GM21529 (cell line): ENCODE measurements at regions not wholly inside any gene's neighbourhood (a gene's known extent, or its start where the extent isn't known, plus 50 kb on each side); places are given as distances from the start of the nearest gene placed in this dataset.

ENCODE experiments used
- ATAC-seq: cut with Tn5 transposase; IDR thresholded peaks from one replicate; pipeline ENCODE4 v1.9.1; 2021; ENCODE audit not compliant: unreplicated experiment

DNA sequence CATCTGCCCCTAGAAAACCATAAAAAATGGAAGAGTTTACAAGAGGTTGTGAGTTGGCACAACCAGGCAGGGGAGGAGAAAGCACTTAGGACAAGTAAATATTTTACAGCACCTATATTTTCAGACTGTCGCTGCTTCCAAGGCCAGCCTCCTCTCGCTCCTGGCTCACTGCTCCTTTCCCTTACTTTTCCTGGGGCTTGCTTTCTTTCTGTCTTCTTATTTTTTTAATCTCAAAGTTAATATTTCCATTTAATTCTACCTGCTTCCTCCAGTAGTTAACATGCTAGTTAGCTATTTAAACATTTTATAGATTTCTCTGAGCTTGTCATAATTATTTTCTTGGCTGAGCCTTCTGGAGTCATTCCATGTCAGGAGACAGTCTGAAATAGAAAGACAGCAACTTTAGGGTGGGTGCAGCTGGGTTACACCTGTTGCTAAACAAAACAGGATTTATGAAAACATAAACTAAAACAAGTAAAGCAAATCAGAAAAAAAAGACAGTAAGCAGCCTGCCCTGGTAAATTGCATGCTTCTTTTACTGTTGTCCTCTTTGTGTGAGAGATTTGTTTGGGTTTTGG, 330.1 kb downstream of the DLEU7 start:
- no peak for ATAC-seq

DNA sequence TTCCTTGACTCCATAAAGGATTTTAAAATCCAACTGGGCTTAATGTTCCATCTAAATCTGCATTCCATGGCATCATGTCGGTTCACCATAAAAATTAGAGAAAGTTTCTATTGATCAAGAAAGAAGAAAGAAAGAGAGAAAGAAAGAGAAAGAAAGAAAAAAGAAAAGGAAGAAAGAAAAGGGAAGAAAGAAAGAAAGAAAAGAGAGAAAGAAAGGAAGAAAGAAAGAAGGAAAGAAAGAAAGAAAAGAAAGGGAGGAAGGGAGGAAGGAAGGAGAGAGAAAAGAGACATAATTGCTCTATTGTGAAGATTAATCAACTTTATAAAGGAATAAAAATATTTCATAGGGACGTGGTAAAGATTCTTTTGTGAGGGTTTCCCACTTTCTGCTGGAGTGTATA, 329.2 kb downstream of the DLEU7 start:
- ATAC-seq = no peak

DNA sequence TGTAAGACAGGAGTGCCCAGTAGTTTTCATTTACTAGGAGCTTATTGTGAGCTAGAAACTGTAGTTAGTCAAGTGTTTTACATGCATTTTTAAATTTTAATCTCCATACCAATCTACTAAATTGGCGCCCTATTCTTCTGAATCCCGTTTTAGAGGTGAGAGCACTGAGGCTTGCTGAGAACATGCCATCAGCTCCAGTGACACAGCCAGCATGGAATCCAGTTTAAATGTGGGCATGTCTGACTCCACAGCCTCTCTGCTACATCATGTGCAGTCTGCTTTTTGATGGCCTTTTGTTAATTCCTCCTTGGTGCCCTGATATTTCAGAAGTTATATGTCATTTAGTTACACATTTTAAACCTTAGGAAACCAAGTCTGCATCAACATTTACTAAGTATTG, 325.4 kb downstream of the DLEU7 start:
- no peak for ATAC-seq

DNA sequence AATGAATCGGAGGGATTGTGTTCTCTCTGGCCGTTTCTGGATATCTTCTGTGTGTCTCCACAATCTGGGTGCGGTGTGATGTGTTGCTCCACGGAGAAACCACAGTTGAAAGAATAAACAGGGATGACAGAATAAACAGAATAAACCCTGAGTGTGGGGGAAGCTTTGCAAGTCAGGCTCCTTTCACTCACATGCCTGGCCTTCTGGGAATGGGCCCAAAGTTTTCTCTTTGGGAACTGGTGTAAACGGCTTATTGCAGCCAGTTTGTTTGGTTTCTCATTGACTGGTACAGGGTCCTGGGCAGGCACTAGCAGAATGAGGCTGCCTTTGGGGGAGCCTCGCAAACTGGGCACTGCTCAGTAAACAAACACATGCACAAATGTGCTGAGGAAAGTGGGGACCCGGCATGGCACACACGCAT, 324.7 kb downstream of the DLEU7 start:
- ATAC-seq = no peak

DNA sequence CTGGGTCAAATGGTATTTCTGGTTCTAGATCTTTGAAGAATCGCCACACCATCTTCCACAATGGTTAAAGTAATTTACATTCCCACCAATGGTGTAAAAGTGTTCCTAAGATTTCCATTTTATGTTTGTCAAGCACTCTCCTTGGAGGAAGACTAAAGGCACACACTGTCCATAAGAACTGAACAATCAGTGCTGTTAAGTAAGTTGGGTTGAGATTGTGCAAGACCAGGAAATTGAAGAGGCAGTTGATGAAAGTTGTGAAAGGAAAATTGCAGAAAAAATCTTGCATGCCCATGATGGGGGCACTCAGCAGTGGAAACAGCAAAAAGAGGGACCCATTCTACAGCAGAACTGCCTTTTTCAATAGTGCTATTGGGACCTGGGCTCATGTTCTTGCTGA, 323.6 kb downstream of the DLEU7 start:
- no peak for ATAC-seq

DNA sequence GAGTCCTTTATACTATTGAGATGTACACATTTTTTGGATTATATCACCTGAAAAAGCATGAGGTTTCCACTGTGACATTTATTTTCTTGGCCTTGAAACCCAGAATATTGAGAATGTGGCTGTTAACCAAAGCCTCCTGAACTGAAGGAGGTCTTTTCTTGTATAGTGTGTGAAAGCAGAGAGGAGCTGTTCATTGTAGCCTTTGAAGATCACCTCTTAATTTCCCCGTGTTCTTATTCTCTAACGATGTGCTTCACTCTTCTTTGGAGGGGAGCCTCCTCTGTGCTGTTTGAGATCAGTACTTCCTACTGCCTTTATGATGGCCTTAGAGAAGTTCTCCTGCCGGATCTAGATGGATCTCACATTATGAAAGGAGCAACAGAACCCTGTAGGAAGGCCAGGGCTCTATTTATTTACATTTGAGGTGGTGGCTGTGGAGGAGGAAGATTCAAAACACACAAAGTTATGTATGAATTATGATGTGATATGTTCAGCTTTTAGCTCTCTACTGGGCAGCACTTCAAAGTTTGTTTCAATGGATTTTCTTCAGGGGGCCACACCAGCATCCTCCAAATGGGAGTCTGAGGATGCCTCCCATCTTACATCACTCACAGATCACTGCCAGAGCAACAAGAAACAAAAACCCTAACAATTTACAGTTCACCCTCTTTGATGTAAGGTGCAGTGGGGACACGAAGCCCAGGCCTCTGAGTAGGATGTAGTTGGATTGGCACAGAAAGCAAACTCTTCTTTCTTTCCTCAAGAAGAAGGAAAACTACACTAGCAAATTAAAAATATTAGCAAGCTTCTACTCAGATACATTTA, 322.3 kb downstream of the DLEU7 start:
- ATAC-seq = no peak

DNA sequence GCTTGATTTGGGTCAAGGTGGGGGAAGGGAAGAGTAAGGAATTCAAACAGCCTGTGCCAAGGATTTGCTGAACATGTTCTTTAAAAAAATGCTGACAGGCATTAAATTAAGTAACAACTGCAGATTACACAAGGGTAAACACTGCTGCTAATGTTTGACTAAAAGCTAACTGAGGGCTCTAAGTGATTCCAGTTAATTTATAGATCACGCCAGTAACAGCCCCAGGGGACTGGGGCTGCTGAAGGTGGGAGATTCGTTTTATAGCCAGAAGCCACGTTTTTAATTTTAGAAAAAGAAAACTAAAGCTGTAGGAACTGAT, 321.7 kb downstream of the DLEU7 start:
- ATAC-seq = no peak

DNA sequence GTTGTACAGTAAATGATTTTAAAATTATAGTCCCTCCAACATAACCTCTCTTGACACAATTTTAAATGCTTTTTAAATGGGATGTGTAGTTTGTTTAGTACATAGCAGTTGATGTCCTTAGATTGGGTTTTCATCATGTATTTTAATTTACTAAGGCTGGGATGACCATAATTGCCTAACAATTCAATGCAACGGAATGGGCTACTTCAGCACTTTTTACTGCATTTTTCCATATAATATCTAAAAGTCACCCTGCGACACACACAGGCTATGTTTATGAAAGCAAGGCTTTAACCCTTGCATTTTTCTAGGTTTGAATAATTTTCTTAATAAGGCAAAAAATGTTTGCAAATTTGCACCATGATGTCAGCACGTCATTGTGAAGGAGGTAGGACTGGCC, 321.0 kb downstream of the DLEU7 start:
- ATAC-seq = no peak

DNA sequence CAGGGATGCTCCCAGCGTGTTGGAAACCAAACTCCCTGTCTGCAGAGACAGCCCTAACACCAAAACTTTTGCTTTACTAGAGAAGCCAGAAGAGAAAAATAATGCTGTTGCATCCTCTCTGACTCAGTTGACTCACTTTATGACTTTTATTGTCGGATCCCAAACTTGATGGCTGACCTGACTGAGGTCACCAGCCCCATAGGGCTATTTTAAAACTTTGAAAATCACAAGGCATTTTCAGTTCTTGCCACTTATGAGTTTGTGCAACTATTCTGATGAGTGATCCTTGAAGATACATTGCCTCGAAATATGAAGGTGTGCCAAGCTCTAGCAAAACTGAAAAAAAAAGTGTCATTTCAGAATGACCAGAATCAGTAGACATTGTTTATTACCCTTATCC, 320.2 kb downstream of the DLEU7 start:
- ATAC-seq = no peak

DNA sequence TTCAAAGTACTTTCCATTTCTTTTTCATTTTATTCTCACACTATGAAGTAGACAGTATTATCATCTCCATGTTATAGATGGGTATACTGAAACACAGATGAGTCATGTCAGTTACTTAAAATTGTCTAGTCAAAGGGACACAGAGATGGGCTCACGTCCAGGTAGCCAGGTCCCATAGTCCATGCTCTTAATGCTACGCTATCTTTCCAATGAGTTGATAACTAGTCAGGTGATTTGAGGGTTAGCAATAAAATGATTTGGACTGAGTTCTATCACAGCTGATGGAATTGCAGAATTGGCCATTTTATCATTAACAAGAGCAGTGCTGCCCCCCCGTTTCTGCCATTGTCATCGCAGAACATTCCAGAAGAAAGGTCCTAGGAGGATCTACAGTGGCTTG, 318.9 kb downstream of the DLEU7 start:
- no peak for ATAC-seq

DNA sequence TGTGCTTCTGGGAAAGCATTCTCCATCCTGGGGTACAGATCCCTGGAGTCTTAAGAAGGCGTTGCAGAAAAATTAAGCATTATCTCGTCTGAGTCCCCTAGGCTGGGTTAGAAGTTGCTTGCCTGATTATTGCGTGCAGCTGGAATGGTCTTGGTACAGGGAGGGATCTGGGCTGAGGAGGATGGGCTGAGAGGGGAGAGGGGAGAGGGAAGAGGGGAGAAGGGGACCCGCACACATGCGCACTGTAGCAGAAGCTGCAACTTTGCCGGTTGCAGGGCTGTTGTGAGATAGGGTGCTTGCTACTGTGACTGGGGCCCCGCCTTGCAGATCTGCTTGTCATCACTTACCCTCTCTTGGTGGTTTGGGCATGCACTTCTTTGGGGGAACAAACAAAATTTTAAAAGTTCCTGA, 316.8 kb downstream of the DLEU7 start:
- no peak for ATAC-seq

DNA sequence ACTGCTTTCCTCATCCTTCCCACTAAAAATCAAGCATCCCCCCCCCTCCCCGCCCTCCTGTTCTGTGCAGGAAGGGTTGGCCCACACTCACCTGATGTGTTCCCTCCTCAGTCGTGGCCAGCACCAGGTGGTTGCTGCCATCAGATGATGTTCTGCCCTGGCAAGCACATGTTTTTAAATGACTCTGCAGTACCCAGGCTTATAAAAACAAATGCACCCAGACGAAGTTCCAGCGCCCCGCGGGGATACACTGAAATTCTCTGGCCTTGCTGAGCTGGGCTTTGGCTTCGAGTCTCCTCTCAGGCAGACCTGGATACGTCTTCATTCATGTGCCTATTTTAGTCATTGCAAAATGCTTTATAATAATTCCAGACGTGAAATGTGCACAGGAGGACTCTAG, 316.3 kb downstream of the DLEU7 start:
- ATAC-seq = no peak

DNA sequence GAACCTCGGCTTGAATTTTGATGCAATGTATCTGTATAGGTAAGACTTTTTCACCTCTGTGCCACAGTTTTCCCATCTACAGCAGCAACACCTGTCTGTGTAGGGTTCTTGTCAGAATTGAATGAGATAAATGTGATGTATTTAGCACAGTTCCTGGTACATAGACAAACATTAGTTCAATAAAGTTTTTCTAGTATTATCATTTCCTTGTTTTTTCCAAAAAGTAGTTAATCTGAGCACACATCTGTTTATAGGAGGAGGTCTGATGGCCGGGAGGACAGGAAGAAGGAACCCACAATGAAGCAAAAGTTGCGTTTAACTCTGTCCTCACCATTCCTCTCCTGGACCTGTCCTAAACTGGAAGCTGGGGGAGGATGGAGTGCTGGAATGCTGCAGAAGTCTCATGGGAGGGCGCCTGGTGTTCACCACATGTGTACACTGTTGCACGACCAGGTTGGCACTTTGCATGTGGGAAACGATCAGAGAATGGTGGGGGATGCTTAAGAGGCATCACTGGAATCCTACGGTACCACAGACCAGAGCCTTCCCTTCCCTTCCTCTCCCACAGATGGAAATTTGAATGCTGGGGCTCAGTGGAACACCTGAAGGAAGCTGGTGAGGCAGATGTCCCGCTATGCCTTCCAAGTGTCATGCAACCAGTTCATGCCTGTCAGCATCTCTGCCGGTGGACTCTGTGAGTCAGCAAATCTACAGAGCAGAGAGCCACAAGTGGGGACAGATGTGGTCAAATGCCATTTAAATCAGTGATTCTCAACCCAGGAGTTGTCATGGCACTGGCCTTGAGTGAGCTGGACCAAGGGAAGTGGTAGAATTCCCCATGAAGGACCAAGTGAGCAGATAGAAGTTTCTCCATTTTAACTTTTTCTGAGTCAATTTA, 315.6 kb downstream of the DLEU7 start:
- ATAC-seq = no peak

DNA sequence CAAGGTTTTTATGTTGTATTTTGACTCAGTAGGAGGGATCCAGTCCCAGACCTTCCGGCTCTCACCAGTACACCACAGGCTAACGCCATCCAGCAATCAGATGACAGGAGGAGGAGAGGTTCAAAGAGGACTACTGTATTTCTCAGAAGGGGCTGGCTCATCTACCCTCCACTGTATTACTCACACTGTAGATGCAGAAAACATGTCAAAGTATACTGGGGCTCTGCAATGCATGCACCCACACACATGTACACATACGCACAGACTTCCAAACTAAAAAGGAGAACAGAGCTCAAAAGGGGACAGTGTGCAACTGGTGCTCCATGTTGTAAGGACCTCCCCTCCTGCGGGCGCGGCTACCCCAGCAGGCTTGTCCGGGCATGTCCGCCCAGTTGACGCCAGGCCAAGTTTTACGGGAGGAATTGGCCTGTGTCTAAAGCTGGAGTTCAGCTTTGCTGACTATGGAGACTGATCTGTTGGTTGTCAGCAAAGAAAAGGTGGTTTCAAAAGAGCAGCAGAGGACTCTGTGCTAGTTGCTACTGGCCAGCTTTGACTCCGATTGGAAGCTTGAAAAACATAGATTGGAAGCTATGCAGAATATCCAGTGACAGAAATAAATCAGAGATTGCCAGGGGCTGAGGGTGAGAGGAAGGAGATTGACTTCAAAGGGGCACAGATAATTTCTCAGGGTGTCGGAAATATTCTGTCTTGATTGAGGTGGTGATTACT, 314.2 kb downstream of the DLEU7 start:
- ATAC-seq = no peak

DNA sequence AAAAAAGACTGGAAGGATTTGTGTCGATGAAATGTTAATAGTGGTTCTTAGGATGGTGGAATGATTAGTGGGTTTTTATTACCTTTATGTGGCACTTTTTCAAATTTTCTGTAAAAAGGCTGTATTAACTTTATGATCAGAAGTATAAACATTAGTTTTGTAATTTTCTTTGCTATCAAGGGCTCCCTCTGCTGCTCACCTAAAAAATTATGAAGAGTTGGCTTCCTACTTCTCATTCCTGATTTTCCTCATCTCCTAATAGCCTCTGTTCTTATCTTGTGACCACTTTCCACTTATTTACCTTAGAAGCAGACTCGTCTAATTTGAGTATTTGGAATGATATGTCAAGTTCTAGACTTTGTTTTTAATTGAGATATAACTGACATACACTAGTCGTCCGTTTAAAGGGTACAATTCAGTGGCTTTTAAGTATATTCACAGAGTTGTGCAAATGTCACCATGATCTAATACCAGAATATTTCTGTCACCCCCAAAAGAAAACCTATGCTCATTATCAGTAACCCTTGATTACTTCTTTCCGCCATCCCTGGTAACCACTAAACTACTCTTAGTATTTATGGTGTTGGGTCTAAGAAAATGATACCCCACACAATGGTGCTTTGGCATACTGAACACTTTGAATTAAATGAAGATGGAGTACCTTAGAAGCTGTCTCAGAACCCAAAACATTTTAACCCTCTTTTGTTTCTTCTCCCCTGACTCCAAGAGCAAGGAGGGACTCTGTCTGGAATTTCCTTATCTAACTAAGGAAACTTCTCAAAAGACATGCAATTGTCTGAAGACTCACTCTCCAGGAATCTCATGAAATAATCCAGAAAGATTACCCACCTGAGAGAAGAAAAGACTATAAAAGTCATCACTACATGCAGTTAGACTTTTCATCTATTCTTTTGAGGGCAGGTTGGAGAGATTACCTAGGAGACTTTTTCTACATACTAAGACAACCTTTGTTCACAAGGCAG, 311.3 kb downstream of the DLEU7 start:
- no peak for ATAC-seq

DNA sequence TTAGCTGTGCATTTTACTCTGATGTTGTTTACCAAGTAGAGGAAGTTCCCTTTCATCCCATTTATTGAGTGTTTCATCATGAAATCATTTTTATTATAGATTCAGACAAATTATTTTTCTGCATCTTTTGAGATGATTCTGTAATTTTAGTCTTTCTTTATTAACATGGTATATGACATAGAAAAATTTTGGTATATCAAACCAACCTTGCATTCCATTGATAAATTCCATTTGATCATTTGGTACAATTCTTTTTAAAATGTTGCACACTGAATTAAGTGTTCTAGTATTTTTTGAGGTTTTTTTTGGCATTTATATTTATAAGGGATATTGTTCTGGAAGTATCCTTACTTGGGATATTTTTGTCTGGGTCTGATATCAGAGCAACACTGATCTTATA, 308.4 kb downstream of the DLEU7 start:
- ATAC-seq = no peak

DNA sequence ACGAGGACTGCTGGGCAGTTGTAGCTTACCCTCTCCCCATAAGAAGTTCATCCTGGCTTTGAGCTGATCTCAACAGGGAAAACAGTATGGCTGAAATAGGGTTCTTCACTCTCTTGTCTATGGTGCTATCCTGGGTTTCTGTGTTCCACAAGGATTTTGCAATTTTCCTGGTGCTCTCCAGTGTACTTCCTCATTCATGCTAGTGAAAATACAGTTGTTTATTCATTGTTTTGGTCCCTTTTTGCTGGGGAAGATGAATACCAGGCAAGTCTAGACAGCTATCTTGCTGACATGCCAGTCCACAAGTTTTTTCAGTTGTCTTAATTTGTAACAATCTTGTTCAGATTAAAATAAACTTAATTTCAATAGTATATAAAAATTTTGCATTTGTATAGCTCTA, 306.5 kb downstream of the DLEU7 start:
- no peak for ATAC-seq

DNA sequence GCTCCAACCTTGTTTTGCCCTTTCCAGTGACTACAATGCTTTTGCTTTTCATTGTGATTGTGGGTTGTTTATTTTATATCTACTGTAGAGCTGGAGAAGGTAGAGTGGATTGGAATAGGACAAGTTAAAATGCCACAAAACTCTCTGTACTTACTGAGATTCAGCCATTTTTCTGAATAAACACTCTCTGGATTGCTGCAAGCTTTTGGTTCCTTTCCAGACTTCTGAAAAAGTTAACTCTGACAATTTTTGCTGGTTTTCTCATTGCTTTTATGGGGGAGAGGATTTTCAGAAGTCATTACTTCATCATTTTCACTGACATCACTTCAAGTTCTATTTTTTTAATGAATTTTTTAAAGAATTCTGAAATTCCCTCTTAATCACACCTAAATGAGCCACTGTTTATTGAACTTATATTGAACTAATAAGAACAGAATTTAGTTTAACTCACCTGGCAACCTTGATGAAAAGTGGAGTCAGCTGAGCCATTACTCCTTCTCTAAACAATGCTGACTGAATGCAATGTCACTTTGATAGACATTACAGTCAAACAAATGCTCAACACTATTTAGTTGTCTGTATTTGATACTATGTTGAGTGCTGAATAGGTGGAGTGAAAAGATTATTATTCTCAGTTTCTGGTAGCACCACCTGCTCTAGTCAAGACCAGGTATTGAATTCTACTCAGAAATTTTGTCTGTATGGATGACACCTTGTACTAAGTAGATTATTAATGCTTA, 303.5 kb downstream of the DLEU7 start:
- ATAC-seq = no peak

DNA sequence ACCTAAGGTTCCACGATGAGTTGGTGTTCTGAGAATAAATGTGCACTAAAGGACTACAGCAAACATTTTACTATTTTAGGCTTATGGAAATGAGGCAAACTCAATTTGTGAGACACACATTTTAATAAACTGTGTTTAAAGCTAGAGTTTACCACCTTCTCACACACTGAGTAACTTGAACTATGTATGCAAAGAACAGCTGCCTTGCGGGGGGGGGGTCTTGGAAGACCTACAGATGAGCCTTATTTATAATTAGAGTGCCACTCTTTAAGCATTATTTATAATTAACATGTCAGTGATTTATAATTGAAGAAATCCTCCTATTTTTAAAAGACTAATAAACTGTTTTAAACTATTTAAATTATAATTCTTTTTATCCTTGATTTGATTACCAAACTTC, 300.4 kb downstream of the DLEU7 start:
- no peak for ATAC-seq

DNA sequence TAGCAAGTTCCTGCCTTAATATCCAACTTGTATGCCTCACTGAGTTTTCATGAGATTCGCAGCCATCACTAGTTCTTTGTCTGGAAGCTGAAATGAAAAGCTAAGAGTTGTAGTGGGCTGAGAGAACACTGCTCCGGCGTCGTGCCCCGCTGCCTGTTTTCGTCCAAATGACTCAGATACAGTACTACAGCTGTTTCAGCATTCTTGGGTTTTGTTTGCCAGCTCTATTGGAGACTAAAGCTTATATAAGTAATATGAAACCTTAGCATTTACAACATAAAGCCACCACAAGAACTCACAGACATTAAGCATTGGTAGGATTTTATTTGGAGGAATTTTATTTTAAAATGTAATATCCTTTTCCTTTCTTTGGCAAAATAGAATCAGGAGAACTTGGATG, 299.7 kb downstream of the DLEU7 start:
- no peak for ATAC-seq
